GM11168 (cell line): ENCODE measurements at regions not wholly inside any gene's neighbourhood (a gene's known extent, or its start where the extent isn't known, plus 50 kb on each side); places are given as distances from the start of the nearest gene placed in this dataset.

Source experiments
- in situ Hi-C: fragments of 300-500 bp; cut with MboI; formaldehyde crosslinking; loops from one replicate; pipeline ENCODE4 v1.12.0; 2022; ENCODE audit warnings: low sequenced_read_pairs; ENCODE audit not compliant: unreplicated experiment

- in situ Hi-C loops, result loop anchor here (25.0 kb wide), 1 partner anchor 430 kb away; the partner anchor contains the start of gene MAFB
These were observed 431.3 kb downstream of the MAFB start for GRCh38 chr20:40257763-40258162.

GRCh38 chr20:40255365-40255764 is 433.7 kb downstream of the MAFB start:
- in situ Hi-C loops, result loop anchor here (25.0 kb wide), 1 partner anchor 432 kb away; the partner anchor contains the start of gene MAFB

GRCh38 chr20:40254023-40254772 is 434.8 kb downstream of the MAFB start:
- in situ Hi-C loops, result loop anchor here (25.0 kb wide), 1 partner anchor 433 kb away; the partner anchor contains the start of gene MAFB

DNA sequence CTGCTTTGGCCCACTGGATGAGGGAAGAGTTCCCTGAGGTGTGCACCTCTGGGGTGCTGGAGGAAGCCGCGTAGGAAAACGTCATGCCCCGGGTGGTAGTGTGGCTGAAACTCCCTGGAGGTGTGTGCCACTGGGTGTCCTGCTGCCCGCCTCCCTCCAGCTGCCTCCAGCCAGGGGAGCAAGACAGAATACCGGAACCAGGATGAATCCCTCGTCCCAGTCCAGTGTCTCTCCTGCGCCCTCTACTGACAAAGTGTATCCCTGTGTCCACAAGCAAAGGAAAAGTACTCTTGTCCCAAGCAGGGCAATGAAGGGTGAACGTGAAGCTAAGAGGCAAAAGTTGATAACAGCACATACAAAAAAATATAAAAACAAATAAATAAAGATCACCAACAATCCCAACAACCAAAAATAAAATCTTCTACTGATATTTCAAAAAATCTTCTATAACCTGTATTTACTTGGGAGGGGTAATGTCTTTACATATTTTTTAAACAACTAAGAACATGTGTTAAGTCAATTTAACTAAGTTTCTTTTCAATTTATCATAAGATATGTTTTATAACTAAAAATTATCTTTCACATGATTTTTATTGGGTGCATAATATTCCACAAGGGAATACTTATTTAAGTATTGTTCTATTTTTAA is 437.6 kb downstream of the MAFB start:
- in situ Hi-C loops, result loop anchor here (25.0 kb wide), 1 partner anchor 436 kb away; the partner anchor contains the start of gene MAFB

DNA sequence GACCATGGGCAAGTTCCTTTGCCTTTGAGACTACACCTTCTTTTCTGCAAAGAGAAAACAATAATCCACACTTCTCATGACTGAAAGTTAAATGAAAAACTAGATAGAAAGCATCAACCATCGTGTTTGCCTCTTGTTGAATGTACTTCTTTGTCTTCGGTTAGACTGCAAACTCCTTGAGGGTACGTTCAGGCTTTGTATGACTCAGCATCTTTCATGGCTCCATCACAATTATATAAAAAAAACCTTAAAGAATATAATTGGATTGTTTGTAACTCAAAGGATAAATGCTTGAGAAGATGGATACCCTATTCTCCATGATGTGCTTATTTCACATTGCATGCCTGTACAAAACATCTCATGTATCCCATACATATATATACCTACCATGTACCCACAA is 439.2 kb downstream of the MAFB start:
- in situ Hi-C loops, result loop anchor here (25.0 kb wide), 1 partner anchor 437 kb away; the partner anchor contains the start of gene MAFB

DNA sequence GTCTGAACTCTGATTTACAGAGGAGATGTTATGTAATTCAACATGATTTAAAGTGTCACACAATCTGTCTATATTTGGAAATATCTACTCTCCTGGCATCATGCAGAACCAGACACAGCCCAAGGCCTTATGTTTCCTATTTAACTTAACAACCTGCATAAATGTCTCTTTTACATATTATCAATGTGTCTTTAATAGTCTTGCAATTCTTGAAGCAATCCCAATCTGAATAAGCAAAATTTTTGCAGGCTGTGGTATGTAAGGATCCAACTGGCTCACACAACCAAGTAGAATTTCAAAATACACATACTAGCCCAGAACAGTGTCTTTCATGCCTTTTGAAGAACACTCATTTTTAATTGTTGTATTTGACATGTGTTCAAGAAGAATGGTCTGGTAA is 443.2 kb downstream of the MAFB start:
- in situ Hi-C loops, result no loop called here

- in situ Hi-C loops, result no loop called here
These were observed 444.8 kb downstream of the MAFB start for GRCh38 chr20:40244286-40244685.

DNA sequence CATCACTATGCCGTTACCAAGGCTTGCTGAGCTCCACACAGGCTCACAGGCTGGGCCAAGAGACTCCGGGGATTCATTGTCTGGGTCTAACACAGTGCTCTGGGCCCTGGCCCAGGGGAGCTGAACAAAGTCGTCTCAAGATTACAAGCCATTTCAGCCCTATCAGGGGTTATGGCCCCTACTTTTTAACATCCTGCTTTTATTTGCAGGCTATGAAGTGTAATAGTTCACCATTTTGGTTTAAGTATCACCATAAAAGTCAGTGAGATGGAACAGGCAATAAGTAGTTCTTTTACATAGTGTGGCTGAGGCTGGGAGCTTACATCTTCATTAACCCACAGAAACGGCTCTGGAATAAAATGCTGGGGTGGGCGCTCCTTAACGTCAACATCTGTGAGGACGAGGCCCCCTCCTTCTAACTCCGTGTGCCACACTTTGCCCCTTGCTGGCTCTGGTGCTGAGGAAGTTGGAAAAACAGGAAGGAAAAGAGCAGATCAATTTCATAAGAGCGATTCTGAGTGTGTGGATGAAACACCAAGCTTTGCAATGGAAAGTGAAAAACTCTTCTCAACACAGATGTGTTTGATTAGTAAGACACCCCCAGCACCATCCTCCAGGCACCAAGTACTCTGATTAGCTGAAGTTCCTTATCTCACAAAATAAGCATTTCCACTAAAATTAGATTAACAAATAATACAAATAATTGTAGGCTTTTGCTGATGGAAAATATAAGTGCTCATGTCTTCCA is 447.3 kb downstream of the MAFB start:
- in situ Hi-C loops, result no loop called here

GRCh38 chr20:40238511-40238910 is 450.5 kb downstream of the MAFB start:
- in situ Hi-C loops, result no loop called here

DNA sequence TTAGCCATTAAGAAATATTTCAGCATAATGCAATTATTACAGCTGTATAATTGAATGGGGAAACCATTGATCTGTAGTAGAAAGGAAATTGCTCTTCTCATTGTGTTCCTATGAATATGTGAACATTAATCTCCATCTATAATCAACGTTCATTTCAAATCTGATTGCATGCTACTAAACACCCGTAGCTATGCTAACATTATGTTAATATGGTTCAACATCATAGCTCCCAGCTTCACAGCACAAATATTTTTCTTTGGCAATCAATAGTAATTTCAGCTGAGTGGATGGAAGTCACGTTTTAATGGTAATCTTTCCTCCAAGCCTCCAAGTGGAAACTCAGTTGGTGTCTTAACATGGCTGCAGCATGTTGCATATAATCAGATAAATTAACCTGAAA is 454.4 kb downstream of the MAFB start:
- in situ Hi-C loops, result no loop called here

DNA sequence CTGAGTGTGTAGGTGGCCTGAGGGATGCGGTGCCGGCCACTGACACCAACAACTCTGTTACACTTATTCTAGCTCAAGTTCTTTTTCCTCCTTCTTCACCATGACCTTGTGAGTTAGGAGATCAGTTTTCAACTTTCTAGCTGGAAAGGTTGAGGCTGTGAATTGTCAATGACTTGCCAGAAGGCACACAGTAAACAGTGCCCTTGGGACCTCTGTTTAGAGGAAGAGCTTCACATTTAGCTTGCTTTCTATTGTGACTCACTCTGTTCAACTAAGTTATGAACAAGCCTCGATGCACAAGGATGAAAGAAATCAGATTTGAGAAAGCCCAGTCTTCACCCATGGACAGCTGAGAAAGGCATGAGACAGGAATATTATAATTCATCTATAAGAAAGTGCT is 455.6 kb downstream of the MAFB start:
- in situ Hi-C loops, result no loop called here

GRCh38 chr20:40232756-40233155 is 456.3 kb downstream of the MAFB start:
- in situ Hi-C loops, result no loop called here

- in situ Hi-C loops, result no loop called here
These were observed 456.8 kb downstream of the MAFB start for GRCh38 chr20:40232273-40232672.

GRCh38 chr20:40230486-40230885 is 458.6 kb downstream of the MAFB start:
- in situ Hi-C loops, result no loop called here

GRCh38 chr20:40225596-40225995 is 463.4 kb downstream of the MAFB start:
- in situ Hi-C loops, result no loop called here

GRCh38 chr20:40223810-40224209 is 465.2 kb downstream of the MAFB start:
- in situ Hi-C loops, result no loop called here

GRCh38 chr20:40218971-40219370 is 470.1 kb downstream of the MAFB start:
- in situ Hi-C loops, result no loop called here

DNA sequence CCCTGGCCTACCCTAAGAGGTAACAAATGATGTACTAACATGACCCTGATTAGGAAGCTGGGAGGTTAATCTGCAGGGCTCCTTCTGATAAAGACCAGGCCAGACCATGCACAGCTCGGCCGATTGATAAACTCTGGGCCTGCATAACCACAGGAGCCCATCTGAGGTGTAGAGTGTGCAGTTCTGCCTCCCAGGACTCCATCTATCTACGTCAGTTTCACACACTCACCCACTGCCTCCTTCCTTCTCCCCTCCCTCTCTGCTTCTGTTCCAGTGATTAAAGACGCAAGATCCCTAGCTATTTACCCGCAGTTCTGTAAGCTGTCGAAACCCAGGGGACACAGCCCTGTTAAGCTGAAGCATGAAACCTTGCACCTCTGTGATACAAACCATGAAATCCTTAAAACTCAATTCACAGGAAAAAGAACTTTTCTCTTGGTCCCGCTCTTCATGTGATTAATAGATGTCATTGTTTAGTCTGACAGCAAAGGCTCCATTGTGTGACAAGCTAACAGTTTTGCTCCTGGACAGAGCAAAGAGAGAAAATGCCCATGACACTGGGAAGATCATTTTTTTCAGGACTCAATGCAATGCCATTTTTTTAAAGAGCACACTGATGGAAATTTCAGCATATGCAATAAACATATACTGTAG is 470.6 kb downstream of the MAFB start:
- in situ Hi-C loops, result no loop called here

GRCh38 chr20:40207655-40208054 is 481.4 kb downstream of the MAFB start:
- in situ Hi-C loops, result no loop called here

GRCh38 chr20:40205971-40206370 is 483.1 kb downstream of the MAFB start:
- in situ Hi-C loops, result no loop called here
